GM19395 (cell line): ENCODE measurements at regions not wholly inside any gene's neighbourhood (a gene's known extent, or its start where the extent isn't known, plus 50 kb on each side); places are given as distances from the start of the nearest gene placed in this dataset.

ENCODE experiments used
- ATAC-seq: cut with Tn5 transposase; IDR thresholded peaks from one replicate; pipeline ENCODE4 v1.9.1; 2021; ENCODE audit warnings: mild to moderate bottlenecking, moderate library complexity; ENCODE audit not compliant: unreplicated experiment

- ATAC-seq: no peak
Measured at GRCh38 chr2:164306872-164307271, 314.4 kb downstream of the GRB14 start.

GRCh38 chr2:164302786-164303185, 318.5 kb downstream of the GRB14 start:
- ATAC-seq: no peak

- ATAC-seq: no peak
Measured at GRCh38 chr2:164288235-164288634, 333.0 kb downstream of the GRB14 start.

GRCh38 chr2:164287056-164287455, 334.2 kb downstream of the GRB14 start:
- no peak for ATAC-seq

- no peak for ATAC-seq
Measured at GRCh38 chr2:164285576-164285975, 335.7 kb downstream of the GRB14 start.

- ATAC-seq: no peak
Measured at GRCh38 chr2:164281896-164282295, 339.4 kb downstream of the GRB14 start.

- no peak for ATAC-seq
Measured at GRCh38 chr2:164275659-164276058, 345.6 kb downstream of the GRB14 start.

- ATAC-seq: no peak
Measured at GRCh38 chr2:164260506-164260905, 360.8 kb downstream of the GRB14 start.

GRCh38 chr2:164257742-164258141, 363.5 kb downstream of the GRB14 start:
- no peak for ATAC-seq

- ATAC-seq: peak; percentile 91
Measured at GRCh38 chr2:164252568-164253287, 368.6 kb downstream of the GRB14 start.

GRCh38 chr2:164243315-164243714, 378.0 kb downstream of the GRB14 start:
- ATAC-seq: no peak

GRCh38 chr2:164242409-164242808, 378.9 kb downstream of the GRB14 start:
- no peak for ATAC-seq

GRCh38 chr2:164234074-164234473, 387.2 kb downstream of the GRB14 start:
- ATAC-seq: no peak

GRCh38 chr2:164224007-164224406, 397.3 kb downstream of the GRB14 start:
- no peak for ATAC-seq

- no peak for ATAC-seq
Measured at GRCh38 chr2:164221473-164221872, 399.8 kb downstream of the GRB14 start.

- ATAC-seq: no peak
Measured at GRCh38 chr2:164220265-164220664, 401.0 kb downstream of the GRB14 start.

GRCh38 chr2:164213916-164214315, 407.4 kb downstream of the GRB14 start:
- ATAC-seq: no peak

GRCh38 chr2:164205347-164205746, 415.9 kb downstream of the GRB14 start:
- ATAC-seq: no peak

GRCh38 chr2:164203131-164203530, 418.2 kb downstream of the GRB14 start:
- ATAC-seq: no peak

- no peak for ATAC-seq
Measured at GRCh38 chr2:164198256-164198655, 423.0 kb downstream of the GRB14 start.

- no peak for ATAC-seq
Measured at GRCh38 chr2:164190700-164191099, 430.6 kb downstream of the GRB14 start.

- ATAC-seq: no peak
Measured at GRCh38 chr2:164189851-164190250, 431.4 kb downstream of the GRB14 start.

- no peak for ATAC-seq
Measured at GRCh38 chr2:164187121-164187520, 434.2 kb downstream of the GRB14 start.
